ENCODE measurements at regions not wholly inside any gene's neighbourhood (a gene's known extent, or its start where the extent isn't known, plus 50 kb on each side); places are given as distances from the start of the nearest gene placed in this dataset.
"Not testable (repeated sequence)": the region's sequence is repeated elsewhere in the genome, so short reads cannot be mapped to it uniquely, and the experiment has no call there.

DNA sequence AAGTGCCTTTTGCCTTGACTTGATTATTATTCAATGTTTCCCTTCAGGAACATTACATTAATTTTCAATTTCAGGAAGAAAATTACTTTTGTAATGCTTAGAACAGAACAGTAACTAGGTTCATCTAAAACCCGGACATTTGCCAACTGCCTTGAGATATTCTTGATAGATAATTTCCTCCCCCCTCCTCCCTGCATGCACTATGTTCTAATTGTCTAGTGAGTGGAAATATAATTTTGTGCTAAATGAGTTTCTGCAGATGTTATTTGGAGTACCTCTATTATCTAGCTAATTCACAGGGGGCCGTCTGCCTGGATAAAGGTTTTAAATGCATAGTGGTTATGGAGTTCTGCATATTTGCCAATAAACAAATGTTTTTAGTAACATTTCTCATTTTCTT, 200.3 kb upstream of the SLC39A10 start:
- no peak for DNase-seq

- DNase-seq = no peak
These were observed 205.9 kb upstream of the SLC39A10 start for GRCh38 chr2:195451160-195451559.

- DNase-seq = no peak
These were observed 206.4 kb upstream of the SLC39A10 start for GRCh38 chr2:195450552-195451113.

DNA sequence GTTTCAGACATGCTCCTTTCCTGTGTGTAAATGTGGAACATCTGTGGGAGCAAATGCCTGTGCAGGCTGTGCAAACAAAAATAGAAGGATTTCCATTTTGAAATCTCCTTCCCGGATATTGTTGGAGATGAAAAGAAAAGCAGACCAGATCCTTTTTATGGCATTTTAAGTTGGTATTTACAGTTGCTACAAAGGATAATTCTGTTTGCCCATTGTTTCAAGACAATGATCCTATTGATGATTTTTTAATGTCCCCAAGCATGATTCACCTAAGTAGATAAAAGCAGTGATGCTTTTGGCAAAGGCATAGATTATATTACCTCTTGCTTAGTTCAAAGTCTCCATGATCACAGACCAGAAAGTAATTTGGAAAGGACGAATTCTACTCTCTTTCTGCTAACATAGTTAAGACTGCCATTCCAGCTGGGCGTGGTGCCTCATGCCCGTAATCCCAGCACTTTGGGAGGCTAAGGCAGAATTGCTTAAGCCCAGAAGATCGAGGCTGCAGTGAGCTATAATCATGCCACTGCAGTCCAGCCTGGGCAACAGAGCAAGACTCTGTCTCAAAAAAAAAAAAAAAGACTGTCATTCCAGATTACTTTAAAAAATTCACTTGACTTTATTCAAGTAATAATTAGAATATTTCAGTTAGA, 209.6 kb upstream of the SLC39A10 start:
- DNase-seq = no peak

GRCh38 chr2:195445639-195446038, 211.4 kb upstream of the SLC39A10 start:
- DNase-seq = no peak

- no peak for DNase-seq
These were observed 213.1 kb upstream of the SLC39A10 start for GRCh38 chr2:195443926-195444325.

- DNase-seq = no peak
These were observed 214.4 kb upstream of the SLC39A10 start for GRCh38 chr2:195442458-195443175.

DNA sequence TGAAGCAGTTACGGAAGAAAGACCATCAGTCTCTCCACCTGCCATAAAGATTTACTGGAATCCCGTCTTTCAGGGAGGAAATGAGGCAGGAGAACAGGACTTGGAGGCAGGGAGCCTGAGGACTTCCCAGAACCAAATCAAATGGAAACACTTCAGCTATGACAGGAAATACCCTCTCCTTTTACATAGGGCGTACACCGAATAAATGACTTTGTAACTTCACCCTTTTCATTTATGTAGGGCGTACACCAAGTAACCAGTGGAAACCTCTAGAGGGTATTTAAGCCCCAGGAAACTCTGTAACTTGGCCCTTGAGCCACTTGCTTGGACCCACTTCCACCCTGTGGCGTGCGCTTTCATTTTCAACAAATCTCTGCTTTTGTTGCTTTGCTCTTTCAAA, 218.3 kb upstream of the SLC39A10 start:
- DNase-seq = no peak

DNA sequence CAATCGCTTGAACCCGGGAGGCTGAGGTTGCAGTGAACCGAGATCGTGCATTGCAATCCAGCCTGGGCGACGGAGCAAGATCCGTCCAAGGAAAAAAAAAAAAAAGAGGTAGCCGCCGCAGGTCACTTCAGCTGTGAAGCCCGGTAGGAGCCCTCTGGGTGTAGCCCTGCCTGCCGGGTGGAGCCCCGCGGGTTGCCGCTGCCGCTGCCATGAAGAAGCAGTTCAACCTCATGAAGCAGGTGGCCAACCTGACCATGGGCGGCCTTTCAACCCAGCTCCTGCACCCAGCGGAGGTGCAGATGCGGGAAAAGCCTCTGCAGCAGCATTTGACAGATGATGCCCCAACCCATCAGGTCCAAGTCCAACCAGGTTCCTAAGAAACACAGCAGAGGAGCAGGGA, 219.5 kb upstream of the SLC39A10 start:
- DNase-seq = no peak

DNA sequence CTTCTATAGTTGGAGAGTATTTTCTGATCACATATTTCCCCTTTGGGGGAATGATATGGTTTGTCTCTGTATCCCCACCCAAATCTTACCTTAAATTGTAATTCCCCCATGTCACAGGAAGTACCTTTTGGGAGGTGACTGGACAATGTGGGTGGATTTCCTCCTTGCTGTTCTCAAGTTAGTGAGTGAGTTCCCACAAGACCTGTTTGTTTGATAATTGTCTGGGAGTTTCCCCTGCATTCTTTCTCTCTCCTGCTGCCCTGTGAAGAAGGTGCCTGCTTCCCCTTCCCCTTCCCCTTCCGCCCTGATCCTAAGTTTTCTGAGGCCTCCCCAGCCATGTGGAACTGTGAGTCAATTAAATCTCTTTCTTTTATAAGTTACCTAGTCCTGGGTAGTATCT, 222.7 kb upstream of the SLC39A10 start:
- DNase-seq = no peak

GRCh38 chr2:195433729-195434128, 223.3 kb upstream of the SLC39A10 start:
- DNase-seq = not testable (repeated sequence)

- DNase-seq = no peak
These were observed 228.4 kb upstream of the SLC39A10 start for GRCh38 chr2:195428673-195429072.

- no peak for DNase-seq
These were observed 231.7 kb upstream of the SLC39A10 start for GRCh38 chr2:195425328-195425727.

DNA sequence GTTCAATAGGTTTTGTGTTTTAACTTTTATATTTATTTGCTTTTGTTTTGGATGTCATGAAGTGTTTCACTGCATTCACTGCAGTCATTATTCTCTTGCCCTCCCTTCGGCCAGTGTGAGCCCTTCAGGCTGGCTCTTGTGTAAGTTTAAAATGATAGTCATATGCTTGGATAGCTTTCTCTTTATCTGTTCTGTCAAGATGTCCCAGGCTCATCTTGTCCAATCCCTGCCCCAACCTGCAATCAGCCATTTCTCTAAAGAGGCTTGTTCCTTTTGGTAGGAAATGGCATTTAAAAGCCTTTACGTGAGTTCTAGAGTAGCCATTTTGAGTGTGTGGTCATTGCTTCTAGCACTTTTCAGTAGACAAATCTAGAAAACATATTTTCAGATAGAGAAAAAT, 238.0 kb upstream of the SLC39A10 start:
- DNase-seq = no peak

- no peak for DNase-seq
These were observed 242.4 kb upstream of the SLC39A10 start for GRCh38 chr2:195414537-195415100.

- DNase-seq = no peak
These were observed 243.1 kb upstream of the SLC39A10 start for GRCh38 chr2:195413944-195414343.

GRCh38 chr2:195413422-195413821, 243.6 kb upstream of the SLC39A10 start:
- no peak for DNase-seq

DNA sequence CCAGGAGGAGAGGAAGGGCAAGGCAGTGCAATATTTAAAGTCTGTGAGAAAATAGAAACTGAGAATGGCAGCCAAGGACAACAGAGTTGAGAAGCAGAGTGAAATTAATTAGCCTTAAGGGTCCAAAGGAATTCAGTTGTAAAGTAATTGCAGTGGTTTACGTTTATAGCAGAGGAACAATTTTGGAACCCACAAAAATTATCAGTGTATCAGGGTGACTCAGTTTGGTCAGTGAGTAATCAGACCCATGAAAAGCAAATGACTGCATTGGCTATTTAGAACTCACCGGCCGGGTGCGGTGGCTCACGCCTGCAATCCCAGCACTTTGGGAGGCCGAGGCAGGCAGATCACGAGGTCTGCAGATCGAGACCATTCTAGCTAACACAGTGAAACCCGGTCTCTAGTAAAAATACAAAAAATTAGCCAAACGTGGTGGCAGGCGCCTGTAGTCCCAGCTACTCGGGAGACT, 245.8 kb upstream of the SLC39A10 start:
- no peak for DNase-seq

- DNase-seq = no peak
These were observed 246.9 kb upstream of the SLC39A10 start for GRCh38 chr2:195410074-195410671.

DNA sequence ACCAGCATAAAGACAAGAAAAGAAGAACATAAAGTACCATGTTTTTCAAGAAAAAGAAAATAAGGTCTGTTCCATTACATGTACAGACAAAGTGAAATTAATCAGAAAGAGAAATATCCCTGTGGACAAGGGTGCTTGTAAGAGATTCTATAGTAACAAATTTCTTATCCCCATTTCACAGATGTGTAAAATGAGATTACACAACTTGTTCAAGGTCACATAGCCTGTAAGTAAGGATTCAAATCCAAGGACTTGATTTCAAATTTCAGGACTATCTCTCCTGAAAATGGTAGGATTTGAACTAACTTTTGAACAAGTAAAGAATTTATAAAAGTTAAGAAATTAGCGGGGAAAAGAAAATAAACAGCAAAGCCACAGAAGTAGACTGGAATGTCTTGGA, 248.2 kb upstream of the SLC39A10 start:
- DNase-seq = no peak

- DNase-seq = no peak
These were observed 248.8 kb upstream of the SLC39A10 start for GRCh38 chr2:195408196-195408595.

- no peak for DNase-seq
These were observed 249.2 kb upstream of the SLC39A10 start for GRCh38 chr2:195407783-195408182.

DNA sequence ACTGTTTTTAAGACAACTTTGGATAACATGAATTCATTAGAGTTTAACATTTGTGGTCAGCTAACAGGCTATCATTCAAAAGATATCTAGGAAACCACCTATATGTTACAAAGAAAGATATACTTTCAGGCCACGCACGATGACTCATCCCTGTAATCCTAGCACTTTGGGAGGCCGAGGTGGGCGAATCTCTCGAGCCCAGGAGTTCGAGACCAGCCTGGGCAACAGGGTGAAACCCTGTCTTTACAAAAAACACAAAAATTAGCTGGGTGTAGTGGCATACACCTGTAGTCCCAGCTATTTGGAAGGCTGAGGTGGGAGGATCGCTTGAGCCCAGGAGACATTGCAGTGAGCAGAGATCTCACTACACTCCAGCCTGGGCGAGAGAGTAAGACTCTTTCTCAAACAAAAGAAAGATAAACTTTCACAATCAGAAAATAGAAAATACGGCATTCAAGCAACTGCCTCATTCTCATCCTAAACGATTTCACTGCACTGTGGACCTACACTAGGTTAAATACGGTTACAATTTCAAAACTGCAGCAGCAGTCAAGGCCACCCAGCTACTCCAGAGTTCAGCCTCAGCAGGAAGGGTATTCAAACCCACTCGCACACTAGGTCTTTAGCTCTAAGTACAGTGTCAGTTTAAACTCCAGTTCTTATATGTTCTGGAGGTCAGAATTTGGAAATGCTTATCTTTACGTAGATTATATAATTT, 250.0 kb upstream of the SLC39A10 start:
- no peak for DNase-seq

Data from activated CD4-positive, alpha-beta T cell treated with anti-CD3 and anti-CD28 coated beads for 1 hour (primary cell).